ENCODE measurements at regions not wholly inside any gene's neighbourhood (a gene's known extent, or its start where the extent isn't known, plus 50 kb on each side); places are given as distances from the start of the nearest gene placed in this dataset.

DNA sequence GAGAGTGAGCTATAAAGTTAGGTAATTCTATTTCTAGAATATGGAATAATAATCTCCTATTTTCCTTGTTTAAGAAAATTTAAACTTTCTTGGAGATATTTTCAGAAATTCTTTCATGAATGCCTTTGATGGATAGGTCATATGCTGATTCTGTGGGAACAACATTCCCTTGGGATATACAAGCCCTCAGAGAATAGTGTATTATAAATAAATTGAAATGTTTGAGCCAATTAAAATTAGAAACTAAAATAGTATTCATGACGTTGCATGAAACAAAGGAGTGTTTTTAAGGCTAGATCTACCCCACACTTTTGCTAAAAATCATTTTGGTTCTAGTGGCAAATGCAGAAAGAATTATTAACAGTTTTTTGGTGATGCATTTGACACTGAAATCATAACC, 269.3 kb upstream of the ANO3 start:
- DNase-seq = no peak

DNA sequence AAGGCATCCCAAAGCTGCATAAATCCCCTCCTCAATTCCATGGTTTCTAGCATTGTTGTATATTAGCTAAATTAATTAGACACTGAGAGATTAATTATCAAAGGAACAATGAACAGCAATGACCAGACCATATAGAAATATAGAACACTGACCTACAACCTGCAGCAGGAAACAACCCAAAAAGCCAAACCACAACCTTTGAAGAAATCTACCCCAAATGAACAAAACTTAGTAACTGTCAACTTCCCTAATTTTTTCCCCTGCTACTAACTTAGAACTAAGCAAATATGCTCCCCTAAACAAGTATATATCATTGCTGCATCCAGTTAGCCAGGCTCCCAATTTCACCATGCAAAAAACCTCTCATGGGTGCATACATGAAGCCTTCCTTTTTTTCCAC, 268.0 kb upstream of the ANO3 start:
- no peak for DNase-seq

GRCh38 chr11:26065944-26066343, 266.0 kb upstream of the ANO3 start:
- DNase-seq = no peak

DNA sequence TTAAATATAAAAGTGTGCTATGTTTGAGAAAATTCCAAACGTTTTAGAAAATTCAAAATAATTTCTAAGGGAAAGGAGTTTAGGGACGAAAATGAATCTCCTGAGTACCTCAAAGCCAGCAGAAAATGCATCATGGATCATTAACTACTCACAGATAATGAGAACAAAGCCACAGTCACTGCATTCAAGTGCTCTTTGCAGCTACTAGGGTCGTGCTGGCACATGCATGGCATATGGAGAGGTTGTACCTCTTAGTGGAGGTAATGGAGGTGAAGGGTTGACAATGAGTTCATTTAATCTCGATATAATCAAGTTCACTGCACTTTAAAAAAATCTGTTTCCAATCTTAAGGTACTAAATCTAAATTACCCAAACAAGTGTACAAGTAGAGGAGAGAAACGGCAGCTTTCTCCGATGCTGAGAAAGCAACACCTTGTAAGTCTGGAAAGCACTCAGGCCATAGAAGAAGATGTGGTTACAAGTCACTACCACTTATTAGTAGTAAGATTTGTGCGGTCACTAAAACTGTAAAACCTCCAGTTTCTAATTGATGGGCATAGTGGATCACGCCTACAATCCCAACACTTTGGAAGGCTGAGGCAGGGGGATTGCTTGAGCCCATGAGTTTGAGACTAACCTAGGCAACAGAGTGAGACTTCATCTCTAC, 261.1 kb upstream of the ANO3 start:
- DNase-seq = no peak

DNA sequence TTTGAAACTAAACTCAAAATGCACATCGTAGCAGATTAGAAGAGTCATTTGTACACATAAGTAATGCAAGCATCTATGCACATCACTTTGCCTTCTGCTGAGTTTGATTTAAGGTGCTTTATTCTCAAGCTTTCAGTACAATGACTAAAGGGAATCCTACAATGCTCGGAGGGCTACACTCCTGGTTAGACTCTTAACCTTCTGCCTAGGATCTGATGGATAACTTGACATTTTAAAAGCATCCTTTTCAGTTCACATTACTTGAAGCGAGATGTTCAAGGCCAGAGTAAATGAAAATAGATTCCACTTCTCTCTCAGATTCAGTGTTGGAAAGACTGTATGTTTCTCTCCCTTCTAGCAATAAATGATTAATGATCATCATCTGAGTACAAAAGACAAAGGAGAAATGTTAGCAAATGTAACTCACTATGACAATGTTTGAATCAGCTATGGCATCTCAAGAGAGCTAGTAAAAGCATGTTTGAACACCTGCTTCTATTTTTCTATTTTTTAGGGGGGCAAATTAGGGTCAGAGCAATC, 259.2 kb upstream of the ANO3 start:
- DNase-seq = no peak

GRCh38 chr11:26073646-26074045, 258.3 kb upstream of the ANO3 start:
- DNase-seq = no peak

DNA sequence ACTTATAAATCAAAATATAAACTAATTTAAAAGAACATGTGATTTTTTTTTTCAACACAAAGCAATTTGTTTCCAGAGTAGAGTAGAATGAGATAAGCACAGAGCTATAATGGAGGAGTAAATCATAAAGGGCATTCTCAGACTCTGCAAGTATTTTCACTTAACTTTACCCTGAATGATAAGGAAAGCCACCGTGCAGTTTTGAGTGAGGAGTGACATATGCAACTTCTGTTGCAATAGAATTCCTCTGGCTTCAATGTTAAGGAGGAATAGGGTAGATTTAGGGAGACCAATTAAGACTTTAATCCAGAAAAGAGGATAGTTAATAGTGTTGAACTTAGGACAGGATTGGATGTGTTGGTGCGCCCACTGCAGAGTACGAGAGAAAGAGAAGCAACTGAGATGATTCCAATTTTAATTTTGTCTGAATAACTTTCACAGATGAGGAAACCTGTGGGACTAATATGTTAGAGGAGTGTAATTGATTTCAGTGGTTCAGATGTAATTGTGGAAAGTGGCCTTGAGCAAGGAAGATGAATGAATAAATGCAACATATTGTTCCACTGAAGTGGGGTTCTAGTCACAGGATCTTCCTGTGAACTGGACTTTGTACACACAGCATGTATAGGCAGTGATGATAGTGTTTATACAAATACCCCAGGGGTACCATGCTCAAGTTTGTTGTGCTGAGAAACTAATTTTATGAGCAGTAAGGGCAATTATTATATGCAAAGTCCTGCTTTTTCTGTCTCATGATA, 255.5 kb upstream of the ANO3 start:
- DNase-seq = no peak

GRCh38 chr11:26078231-26078821, 253.6 kb upstream of the ANO3 start:
- no peak for DNase-seq

- no peak for DNase-seq
These were observed 247.6 kb upstream of the ANO3 start for GRCh38 chr11:26084313-26084712.

DNA sequence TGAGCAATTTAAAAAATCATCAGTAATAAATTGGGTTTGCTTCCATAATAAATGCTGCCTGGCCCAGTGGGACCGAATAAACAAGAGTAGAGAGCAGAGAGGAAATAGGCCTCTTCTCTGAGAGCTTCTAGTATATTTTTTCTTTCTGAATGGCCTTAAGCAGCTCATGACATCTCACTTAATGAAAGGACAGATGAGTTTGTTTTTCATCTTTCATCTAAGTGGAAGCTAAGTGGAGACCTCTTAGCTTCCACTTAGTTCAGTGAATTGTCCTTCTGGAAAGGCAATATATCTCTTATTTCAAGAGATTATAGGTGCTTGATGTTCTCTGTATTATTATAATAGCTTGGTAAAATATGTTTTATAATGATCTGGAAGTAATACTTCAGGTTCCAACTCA, 245.9 kb upstream of the ANO3 start:
- DNase-seq = no peak

DNA sequence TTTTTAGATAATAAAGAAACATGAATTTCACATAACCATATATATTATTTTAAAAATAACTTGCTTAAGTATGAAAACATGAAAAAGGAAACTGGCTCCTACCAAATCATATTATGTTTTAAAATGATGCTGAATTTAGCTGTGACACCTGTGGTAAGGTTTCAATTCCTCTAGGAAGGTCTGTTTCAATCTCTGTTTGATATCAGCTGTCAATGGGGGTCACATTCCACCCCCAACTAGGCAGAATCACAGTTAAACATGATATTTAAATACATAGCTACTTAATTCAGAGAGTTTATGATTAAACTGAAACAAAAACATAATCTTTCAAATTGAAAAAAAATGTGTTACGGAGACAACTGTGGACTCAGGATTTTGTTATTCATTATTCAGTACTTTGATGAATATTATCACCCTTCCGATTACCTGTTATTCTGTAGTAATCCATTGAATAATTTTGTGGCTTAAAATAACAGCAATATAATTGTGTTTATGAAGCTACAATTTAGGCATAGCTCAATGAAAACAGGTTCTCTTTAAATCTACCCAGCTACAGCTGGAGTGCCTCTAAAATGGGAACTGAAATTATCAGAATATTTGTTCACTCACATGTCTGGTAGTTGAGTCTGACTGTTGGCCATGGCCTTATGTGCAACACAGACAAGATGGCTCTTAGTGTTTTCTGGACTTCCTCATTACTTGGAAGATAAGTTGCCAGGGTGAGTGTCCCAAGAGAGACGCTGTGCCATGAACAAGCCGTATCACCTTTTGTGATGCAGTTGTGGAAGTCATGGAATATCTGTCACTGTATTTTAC, 244.6 kb upstream of the ANO3 start:
- no peak for DNase-seq

DNA sequence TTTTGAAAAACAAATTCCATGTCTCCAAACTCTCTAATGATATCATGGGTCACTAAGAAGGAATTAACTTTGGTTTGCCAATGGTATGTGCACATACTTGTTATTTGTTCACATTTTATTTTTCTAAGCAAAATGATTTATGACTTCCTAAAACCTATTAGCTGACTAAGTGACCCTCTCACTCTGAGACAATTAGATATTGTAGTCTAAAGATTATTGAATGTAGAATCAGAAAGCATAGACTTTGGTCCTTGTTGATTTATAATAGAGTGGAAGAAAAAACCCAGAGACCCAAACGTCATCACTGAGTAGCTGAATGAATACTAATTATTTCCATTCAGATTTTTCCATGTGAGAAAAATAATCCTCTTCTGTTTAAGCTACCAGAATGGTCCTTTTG, 243.5 kb upstream of the ANO3 start:
- no peak for DNase-seq

GRCh38 chr11:26090651-26091050, 241.3 kb upstream of the ANO3 start:
- DNase-seq = no peak

DNA sequence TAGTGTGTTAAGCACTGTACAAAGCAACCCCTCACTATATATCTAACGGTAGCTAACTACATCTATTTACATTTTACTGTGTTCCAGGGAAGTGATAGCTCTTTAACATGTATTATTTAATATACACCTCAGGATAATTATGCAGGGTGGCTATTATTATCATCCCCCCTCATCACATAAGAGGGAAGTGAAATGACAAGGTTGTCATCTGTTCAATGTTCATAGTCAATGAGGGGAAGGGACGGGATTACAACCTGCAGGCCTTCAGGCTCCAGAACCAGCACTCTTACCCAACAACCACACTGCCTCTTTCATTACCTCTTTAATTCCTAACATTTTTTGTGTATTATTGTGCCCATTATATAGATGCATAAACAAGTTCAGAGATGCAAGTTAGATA, 238.7 kb upstream of the ANO3 start:
- no peak for DNase-seq

DNA sequence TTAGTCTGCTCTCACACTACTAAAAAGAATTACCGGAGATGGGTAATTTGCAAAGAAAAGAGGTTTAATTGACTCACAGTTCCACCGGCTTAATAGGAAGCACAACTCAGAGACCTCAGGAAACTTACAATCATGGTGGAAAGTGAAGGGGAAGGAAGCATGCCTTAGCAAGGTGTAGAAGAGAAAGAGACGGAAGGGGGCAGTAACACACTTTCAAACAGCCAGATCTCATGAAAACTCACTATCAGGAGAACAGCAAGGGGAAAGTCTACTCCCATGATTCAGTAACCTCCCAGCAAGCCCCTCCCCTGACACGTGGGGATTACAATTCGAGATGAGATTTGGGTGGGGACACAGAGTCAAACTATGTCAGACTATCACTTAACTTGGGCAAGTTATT, 236.6 kb upstream of the ANO3 start:
- no peak for DNase-seq

DNA sequence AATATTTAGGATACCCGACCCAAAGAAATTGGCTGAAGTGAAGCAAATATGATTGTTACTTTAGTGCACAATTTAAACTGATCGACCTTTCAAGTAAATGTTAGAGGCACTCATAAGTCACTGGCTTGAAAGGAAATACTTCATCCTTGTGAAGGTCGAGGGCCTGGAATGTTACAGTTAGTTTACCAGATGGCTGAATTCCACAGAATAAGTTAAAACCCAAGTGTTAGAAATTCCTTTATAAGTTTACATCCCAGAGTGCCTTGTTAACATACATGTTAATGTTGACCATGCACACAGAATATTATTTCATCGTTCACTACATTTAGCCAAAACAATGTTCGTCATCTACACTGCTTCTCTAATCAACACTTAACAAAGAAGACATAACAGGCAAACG, 235.5 kb upstream of the ANO3 start:
- no peak for DNase-seq

- DNase-seq = no peak
These were observed 229.6 kb upstream of the ANO3 start for GRCh38 chr11:26102325-26102724.

- no peak for DNase-seq
These were observed 226.0 kb upstream of the ANO3 start for GRCh38 chr11:26105762-26106423.

- DNase-seq = no peak
These were observed 225.2 kb upstream of the ANO3 start for GRCh38 chr11:26106726-26107125.

DNA sequence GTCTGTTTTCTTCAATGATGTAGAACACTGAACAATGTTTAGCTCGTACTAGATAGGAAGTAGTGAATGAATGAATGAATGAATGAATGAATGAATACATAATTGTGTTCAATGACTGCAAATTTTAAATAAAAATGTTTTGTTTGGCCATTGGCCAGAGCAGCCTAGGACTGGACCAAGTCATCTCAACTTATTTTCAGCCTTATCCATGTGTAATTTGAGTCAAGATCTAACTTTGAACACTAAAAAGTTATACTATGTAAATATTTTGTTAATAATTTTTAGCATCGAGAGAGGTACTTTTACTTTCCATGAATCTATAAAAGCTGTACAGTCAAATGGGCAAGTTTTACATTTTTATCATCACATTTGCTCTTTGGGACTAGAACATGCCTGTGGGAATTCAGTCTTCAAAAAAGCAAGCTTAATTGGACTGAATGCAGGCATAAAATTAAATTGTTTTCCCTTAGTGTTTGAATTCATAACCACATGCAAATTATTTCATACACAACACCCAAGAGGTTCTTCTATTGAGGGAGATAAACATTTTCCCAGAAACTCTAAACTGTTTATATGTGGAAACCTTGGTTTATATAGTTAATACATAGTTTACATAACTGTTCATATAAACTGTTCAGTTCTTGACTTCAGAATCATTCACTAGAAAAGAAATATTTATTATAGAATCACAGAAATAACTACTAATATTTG, 222.1 kb upstream of the ANO3 start:
- DNase-seq = no peak

DNA sequence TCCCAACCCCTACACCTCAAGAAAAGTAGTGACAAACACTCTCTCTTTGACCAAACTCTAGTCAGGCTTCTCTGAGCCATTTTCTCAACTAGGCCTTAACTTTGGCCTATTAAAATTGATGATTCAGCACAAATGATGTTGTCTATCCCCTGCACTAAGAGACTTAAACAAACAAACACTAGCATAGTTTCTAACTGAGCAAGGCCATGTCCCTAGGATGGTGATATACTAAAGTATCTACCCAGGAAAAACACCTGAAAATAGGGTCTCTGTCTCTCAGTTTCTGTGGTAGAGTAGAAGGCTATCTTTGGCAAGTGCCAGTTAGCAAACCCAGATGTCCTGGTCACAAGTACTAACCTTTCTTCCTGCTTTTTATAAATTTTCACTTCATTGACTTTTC, 219.7 kb upstream of the ANO3 start:
- no peak for DNase-seq

DNA sequence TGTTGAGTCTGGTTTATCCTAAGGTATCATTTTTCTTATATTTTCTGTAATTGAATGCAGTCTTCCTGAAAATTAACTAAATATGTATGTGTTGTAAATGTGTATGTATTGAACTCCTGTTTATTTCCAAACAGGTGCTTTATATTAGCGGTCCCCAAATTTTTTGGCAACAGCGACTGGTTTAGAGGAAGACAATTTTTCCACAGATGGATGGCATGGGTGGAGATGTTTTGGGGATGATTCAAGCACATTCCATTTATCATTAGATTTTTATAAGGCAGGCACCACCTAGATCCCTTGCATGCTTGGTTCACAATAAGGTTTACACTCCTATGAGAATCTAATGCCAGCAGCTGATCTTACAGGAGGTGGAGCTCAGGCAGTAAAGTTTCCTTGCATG, 210.5 kb upstream of the ANO3 start:
- DNase-seq = no peak
